Activated CD4-positive, alpha-beta T cell treated with anti-CD3 and anti-CD28 coated beads for 24 hours (primary cell): ENCODE measurements at regions not wholly inside any gene's neighbourhood (a gene's known extent, or its start where the extent isn't known, plus 50 kb on each side); places are given as distances from the start of the nearest gene placed in this dataset.

Experiments
- DNase-seq, 2 donors: peaks; one replicate each; pipeline ENCODE4 v3.0.0-alpha.2; 2020; ENCODE audit warnings: low read depth in 2 of 2

DNA sequence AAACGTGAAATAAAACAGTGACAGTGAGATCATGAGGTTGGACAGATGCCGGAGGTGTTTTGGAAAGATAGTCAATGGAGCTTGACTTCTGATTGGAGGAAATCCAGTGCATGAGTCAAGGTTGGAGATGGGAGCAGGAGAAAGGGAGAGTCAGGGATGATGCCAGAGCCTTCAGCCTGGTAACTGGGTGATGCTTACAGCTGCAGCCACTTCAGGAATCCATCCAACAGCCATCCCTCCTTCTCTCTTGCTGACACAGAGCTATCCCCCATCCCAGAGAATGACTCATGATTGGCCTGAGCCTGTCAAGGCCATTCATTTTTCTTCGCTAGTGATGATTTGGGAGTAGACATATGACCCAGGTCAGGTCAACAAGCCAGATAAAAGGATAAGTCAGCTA, 112.8 kb downstream of the SAMD5 start:
- DNase-seq, result no peak

DNA sequence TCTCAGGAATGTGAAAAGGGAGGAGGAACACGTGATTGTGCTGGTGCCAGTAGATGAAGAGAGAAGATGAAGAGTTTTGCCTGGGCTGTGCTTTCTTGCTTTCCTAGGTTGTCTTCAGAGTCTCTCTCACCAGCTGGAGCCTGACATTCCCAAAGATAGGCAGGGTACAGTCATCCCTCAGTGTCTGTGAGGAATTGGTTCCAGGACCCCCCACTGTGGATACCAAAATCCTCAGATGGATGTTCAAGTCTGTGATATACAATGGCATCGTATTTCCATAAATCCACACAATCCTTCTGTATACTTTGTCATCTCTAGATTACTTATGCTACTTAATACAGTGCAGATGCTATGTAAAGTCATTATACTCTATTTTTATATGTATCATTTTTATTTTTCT, 113.5 kb downstream of the SAMD5 start:
- DNase-seq, result no peak

DNA sequence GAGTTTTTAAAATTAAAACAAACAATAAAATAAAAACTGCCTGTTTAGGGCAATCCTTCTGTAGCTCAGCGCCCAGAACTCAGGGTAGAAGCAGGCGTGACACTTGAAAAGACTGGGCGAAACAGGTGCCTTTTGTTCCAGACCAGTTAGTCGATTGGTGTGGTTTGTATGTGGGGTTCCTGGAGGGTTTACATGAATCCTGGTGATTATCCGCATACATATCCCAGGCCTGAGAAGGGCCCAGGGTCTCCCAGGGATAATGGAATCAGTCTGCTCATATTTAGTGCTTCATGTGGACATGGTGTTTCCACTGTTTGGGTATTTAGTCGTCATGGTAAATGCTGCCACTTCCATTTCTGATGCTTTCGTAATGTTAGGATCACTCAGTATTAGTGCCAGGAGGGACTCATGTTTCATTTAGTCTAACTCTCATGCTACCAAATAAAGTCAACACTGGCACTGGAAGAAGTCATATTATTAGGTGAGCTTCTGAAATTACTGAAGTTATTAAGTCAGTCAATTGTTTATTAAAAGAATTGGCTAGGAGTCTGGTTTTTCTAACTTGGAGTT, 116.5 kb downstream of the SAMD5 start:
- no peak for DNase-seq

DNA sequence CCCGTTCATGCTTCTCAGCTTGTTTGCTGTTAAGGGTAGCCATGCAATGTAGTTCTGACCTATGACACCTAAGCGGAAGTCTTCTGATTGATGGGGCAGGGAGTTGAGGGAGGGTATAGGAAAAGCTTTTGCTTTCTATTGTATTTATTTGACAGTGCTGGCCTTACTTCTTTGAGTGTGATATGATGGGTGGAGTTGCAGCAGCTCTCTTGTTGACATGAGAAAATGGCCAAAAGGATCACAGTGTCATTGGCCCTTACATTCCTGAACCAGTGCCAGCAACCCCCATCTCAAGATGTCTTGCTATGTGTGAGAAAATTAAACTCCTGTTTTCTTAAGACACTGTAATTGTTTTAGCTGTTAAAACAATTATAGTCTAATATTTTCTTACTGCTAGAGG, 117.5 kb downstream of the SAMD5 start:
- DNase-seq, result no peak

DNA sequence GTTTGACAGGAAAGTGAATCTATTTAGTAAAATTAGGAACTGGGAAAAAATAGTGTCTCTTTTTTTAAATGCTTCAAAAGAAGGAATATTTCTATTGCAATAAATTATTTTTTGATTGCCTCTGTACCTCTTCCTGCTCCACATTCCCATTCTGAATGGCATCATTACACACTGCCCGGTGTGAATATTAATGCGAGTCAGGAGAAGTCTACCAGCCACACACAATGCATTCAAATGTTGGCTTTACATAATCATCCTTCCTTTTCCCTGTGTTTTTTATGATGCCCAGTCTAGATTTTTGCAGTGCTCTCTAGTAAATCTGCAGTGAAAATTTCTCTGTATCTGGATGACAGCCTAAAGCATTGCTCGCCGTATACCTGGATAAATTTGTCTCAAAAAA, 118.9 kb downstream of the SAMD5 start:
- DNase-seq, result no peak

DNA sequence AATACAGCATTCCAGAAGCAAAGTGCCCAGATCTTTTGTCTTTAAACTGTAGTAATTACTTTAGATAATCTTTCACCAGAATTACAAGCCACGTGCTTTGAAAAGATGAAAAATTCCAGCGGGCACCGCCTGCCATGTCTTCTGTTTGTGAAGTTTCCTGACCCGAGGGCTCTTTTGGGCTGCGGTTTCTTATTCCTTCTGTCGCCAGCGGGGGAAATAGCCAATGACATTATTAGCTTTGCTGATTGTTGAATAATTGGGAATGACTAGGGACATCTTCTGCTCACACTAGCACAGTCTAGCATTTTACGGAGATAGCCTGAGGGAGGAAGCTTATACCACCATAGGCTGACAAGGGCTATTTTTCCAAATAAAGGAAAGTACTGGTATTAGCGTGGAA, 124.7 kb downstream of the SAMD5 start:
- no peak for DNase-seq

DNA sequence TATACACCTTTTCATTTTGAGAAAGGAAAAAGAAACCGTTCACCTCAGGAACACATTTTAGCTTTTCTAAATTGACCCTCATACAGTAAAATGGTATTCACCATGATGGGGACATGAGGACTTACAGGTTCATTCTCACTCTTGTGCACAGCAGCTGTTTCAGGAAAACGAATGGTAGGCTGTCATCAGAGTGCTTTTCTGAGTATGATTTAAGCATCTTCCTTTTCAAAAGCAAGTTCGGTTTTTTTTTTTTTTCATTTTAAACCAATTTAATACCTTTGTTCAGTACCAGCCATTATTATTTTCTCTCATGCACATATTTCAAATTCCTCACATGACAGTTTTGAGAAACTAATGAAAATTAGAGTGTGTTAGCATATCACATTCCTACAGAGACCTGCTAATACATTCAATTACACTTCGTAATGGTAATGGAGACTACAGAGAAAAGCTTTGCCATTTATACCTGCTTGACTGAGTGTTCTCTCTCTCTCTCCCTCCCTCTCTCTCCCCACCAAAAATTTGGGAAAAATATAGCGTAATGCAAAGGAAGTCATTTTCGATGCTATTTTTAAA, 129.2 kb downstream of the SAMD5 start:
- no peak for DNase-seq

DNA sequence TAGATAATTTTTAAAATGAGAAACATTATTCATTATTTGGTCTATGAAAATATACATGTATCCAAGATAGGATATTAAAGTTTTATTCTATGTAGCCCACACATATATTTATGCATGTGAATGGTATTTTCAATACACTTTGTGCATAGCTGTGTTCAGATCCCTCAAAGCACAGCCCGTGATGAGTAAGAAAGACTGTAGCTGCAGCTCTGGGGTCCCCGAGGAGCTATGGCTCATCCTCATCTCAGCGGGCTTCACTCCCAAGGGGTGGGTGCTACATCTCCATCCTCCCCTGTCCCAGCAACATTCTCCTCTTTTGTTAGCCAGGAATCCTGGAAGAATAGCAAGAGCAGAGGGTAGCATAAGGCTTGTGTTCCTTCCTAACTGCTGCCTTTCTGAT, 130.8 kb downstream of the SAMD5 start:
- DNase-seq, result no peak

DNA sequence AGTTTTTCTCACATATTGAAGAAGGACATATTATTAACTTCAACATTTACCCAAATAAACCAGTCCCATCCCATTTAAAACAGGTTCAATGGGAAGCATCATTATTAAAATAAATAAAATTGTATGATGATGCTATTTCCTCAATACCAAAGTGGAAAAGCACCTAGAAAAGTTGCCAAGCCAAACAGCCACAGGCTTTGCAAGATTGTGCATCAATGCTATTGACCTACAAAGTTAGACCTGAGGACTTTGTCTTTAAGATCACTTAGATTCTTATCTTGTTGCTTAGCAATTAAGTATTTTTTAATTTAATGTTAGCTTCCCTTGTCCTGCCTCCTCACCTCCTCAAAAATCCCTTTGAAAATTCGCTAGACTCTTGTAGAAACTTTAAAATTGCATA, 132.1 kb downstream of the SAMD5 start:
- DNase-seq, result no peak

DNA sequence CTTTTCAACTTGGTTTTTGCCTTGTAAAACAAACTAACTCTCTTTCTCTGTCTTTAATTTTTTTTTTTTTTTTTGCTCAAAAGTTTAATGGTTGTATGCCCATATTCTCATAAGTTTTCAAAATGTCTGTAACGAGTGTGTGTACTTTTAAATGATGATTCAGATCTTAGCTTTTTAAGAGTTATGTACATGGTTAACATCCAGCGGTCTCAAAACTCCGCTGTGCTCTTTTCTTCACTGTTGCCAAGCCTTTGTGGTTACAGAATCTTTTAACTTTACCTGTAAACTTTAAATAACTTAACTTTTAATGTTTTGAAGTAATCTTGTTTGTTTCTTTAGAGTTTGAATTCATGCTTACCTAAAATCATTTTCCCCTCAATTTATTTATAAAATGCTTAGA, 133.0 kb downstream of the SAMD5 start:
- DNase-seq, result no peak

DNA sequence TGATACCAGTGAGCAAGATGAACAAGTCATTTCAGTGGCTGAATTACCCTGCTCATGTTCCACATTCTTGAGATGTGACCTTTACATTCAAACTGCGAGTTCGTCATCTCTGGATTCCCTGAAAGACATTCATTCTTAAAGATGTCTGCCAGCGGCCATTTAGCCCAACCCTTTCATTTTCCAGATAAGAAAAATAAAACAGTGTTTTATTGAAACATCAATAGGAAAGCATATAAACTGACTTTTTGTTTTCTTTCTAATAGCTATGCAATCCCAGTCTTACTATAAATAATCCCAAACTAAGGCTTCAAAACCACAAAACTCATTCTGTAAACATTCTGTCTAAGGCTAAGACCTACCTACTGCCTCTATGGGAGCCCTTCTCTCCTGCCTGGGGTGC, 134.0 kb downstream of the SAMD5 start:
- DNase-seq, result no peak

DNA sequence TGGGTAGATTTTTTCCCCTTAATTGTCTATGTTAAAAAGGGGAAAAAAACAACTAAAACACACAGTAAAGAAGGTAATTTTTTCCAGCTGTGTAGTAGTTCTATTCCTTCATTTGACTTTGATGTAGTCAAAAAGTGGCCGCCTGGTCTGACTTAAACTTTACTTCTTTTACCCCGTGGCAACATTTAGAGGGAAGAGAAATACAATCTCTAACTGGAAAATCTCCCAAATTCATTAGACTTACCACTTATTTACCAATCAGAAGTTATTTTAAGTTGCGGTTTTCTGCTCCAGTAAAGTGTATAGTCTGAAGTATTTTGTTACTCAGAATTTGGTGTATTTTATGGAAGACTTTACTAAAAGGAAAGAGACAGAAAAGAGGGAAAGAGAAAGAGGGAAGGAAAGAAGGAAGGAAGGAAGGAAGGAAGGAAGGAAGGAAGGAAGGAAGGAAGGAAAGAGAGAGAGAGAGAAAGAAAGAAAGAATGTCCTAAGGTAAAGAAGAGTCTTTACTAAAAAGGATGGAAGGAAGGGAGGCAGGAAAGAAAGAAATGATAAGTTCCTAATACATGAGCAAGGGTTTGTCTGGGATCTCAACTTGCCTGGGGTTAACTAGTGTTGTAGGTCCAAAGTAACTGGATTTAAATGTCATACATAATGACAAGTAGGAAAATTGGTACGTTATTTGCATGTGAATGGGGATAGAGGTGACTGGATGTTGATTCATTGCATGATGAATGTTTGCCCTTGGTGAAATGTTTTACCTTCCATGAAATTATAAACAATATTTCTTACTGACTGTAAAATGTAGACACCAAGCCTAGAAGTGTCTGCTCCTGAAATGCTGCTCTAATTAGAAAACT, 135.1 kb downstream of the SAMD5 start:
- no peak for DNase-seq

DNA sequence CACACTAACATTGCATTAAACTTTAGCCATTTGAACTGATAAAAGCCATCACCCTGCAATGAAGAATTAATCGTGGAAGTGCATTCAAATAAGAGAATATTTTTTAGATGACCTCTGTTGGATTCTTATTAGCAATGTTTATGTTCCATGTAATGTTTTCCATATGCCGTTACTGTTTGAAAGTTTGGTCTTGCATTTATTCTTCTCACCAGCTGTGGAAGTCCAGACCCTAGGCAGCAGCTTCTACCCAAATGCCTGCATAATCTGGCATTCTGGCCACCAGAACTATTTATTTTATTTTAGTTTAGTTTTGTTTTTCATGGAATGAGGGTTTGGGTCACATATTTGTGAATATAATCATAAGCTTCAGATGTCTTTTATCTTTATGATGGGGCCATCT, 140.4 kb downstream of the SAMD5 start:
- no peak for DNase-seq

DNA sequence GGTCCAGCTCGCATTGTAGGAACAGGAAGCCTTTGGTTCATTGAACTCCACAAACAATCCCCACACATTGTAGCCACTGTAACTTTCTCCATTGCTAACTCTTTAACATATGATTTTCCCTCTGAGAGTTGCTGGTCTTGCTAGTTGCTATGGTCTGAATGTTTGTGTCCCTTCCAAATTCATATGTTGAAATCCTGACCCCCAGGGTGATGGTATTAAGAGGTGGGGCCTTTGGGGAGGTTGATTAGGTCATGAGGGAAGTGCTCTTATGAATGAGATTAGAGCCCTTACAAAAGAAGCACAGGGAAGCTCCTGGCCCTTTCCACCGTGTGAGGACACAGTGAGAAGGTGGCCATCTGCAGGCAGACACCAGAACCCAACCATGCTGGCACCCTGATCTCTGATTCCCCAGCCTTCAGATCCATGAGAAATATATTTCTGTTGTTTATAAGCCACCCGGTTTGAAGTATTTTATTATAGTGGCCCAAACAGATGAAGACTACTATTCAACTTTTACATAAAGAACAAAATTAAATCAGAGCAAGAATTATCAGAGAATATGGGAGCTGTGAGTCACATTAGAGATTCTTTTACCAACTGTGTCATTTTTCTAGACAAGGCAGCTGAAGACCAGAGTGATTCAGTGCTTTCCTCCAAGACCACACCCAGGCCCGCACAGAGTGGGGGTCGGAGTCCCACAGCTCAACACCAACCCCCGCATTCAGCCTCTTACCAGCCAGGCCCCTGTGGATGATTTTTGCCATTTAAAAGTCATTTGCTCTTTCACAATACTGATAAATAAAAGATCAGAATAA, 143.0 kb downstream of the SAMD5 start:
- no peak for DNase-seq

DNA sequence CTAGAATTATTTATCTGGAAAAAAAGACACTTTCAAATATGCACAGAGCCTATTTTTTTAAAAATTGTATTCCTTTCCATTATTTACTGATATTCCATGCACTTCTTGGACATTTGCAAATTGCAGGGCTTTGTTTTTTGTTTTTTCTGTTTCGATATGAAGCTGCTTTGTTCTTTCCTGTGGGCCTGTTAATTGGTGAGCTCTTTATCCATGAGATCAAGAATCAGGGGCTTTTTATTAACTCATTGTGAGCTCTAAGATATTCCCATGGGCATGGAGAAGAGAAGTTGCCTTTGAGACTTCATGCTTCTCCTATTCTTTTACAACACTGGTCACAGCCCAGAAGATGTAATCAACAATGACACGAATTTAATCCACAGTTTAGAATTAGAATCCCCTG, 145.1 kb downstream of the SAMD5 start:
- DNase-seq, result no peak

DNA sequence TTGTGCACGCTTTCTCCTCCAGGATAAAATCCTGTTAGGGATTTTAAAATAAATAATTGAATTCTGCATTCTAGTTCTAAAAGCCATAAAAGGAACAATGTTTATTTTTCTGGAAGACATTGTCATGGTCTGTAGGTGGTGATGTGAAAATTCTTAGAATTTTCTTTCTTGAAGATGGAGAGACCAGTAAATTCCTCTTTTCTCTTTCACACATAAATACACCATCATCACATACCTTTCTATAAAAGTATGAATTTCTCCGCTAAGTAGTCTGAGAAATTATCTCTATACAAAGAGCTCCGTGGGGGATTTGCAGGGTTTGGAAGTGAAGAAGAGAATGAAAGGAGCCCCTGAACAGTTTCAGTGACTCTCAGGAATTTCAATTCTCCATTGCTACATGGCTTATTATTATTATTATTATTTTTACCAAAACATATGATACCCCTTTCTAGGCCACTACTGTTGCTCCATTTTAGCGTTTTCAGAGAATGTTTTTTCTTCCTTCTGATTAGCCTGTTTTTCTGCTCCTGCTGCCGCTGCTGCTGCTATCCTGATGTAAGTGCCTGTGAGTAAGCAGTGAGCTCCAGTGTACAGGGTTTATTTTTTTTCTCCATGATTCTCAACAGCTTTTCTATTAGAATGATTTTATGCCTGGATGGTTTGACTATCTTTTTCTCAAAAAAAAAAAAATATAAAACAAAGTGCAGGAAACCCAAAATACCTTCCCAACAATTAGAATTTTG, 145.8 kb downstream of the SAMD5 start:
- no peak for DNase-seq

DNA sequence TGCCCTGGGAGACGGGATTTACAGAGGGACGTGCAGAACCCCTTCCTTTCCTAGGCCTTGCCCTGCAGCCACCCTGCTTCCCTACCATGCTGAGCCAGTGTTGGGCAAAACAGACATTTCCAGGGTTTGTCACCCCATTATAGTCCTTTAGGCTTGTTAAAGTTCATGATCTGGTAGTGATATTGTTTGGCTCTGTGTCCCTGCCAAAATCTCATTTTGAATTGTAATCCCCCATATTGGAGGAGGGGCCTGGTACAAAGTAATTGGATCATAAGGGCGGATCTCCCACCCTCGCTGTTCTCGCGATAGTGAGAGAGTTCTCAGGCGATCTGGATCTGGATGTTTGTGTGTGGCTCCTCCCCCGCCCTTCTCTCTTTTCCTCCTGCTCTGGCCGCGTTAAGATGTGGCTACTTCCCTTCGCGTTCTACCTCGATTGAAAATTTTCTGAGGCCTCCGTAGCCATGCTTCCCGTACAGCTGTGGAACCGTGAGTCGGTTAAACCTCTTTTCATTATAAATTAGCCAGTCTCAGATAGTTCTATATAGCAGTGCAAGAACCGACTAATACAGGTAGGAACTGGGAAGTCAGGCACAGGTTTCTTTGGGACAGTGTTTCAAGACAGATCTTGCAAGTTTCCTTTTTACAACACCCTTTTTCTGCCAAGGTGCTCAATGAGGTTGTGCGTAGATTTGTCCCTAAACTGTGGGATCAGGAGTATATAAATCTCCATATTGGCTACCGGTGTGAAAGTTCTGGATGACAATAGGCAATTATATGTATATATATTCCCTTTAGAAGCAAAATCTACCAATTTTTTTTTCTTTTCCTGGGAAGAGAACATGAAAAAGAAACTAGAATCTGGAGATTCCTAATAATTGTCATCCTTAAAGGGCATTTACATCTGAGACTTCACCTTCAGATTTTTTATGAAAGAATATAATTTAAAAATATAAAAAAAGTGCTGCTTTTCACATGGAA, 152.1 kb downstream of the SAMD5 start:
- no peak for DNase-seq

DNA sequence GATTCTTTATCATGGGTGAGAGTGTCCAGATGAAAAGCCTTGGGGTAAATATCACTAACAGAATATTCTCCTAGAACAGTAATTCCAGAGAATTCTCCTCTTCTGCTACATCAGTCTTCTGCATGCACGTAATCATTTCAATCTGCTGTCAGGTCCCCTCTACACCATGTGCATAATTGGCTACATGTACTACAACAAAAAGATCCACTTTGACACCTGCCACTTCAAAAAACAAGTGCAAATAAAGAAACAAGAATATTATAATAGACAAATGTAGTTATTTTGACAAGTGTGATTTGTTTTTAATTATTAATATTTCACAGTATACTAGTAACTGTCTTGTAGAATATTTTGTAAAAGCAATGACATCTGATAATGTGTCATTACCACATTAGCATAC, 154.2 kb downstream of the SAMD5 start:
- no peak for DNase-seq

DNA sequence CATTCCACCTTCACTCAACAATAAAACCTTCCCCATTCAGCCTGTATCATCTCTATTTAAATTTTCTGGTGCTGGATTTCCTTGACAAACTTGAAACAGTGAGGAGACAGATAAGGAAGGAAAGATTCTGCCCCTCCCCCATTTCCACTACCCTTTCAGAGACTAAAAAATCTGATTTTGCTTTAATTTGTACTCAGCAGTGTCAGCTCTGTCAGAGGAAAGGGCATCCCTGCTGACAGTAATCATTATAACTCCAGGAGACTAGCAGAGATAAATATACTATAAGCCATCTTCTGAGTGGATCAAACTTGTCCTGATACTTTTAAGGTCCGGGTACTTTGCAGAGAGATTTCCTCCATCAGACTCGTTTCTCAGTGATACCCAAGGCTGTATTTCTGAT, 155.6 kb downstream of the SAMD5 start:
- no peak for DNase-seq

DNA sequence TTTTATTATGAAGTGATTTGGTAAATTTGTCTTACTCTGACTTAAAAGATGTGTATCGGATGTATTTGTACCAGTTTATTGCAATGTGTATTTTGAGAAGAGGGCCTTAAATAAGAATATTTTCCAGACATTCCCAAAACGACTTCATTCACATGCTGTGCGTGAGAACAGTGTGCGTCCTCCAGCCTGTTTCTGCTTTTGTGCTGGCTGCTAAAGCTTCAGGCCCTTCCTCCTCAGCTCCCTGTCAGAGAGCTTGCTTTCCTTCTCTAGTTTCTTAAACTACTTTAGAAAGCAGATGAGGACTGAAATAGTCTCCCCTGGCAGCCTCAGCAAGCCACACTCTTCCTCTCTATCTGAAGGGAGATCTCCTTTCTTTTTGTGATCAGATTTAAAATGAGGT, 157.8 kb downstream of the SAMD5 start:
- no peak for DNase-seq

DNA sequence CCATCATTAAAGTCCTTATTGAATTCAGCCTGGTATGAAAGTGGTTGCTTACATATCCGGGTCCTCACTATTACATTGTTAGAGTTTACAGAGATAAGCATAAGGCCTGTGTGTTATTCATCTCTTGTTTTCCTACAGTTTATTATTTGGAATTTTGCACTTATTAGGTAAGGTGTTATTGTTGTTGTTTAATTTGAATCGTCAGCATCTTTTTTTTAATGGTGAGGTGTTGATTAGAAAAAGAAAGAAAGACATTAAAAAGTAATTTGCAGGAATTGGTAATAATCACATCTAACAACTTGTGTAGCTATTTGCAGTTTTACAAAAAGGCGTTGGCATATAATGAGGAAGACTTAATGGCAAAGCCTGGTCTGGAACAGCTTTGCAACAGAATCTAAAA, 158.6 kb downstream of the SAMD5 start:
- DNase-seq, result no peak
